ENCODE measurements at regions not wholly inside any gene's neighbourhood (a gene's known extent, or its start where the extent isn't known, plus 50 kb on each side); places are given as distances from the start of the nearest gene placed in this dataset.

GRCh38 chr10:58028597-58029366 is 238.9 kb downstream of the IPMK start:
- DNase-seq (ENCODE audit: low spot score) = no peak
- TF ChIP-seq CTCF (IDR thresholded peaks at IDR 0.05; ENCODE audit: extremely low read depth, missing control alignments) = no peak

- no peak for DNase-seq (ENCODE audit: low spot score)
- TF ChIP-seq CTCF (IDR thresholded peaks at IDR 0.05; ENCODE audit: extremely low read depth, missing control alignments) = no peak
Measured at GRCh38 chr10:58027426-58027825, 240.3 kb downstream of the IPMK start.

- DNase-seq (ENCODE audit: low spot score) = no peak
- no peak for TF ChIP-seq CTCF (IDR thresholded peaks at IDR 0.05; ENCODE audit: extremely low read depth, missing control alignments)
Measured at GRCh38 chr10:58026036-58026435, 241.7 kb downstream of the IPMK start.

- TF ChIP-seq CTCF (IDR thresholded peaks at IDR 0.05; ENCODE audit: extremely low read depth, missing control alignments) = no peak
- DNase-seq (ENCODE audit: low spot score) = no peak
Measured at GRCh38 chr10:58023341-58024073, 244.2 kb downstream of the IPMK start.

GRCh38 chr10:58019863-58020537 is 247.7 kb downstream of the IPMK start:
- DNase-seq (ENCODE audit: low spot score) = no peak
- no peak for TF ChIP-seq CTCF (IDR thresholded peaks at IDR 0.05; ENCODE audit: extremely low read depth, missing control alignments)

- DNase-seq (ENCODE audit: low spot score) = no peak
- no peak for TF ChIP-seq CTCF (IDR thresholded peaks at IDR 0.05; ENCODE audit: extremely low read depth, missing control alignments)
Measured at GRCh38 chr10:58017719-58018367, 249.9 kb downstream of the IPMK start.
